SU-DHL-6 (cell line): ENCODE measurements at regions not wholly inside any gene's neighbourhood (a gene's known extent, or its start where the extent isn't known, plus 50 kb on each side); places are given as distances from the start of the nearest gene placed in this dataset.

Source experiments
- H2AFZ ChIP-seq: fragments of 200-600 bp; sonication (generic); 2 replicates; pipeline ENCODE4 v1.6.1; 2014; ENCODE audit warnings: low read depth, mild to moderate bottlenecking, moderate library complexity, mixed read lengths, antibody characterized with exemption, low read length; ENCODE audit not compliant: severe bottlenecking
- H3F3A ChIP-seq: fragments of 200-600 bp; shearing (Covaris generic); 2 replicates; pipeline ENCODE4 v1.6.0; 2016; ENCODE audit warnings: antibody characterized with exemption, mild to moderate bottlenecking; ENCODE audit not compliant: insufficient read depth
- H3K27ac ChIP-seq: fragments of 200-600 bp; sonication (generic); 2 replicates; pipeline ENCODE4 v1.5.1; 2016; ENCODE audit warnings: low read depth, mild to moderate bottlenecking, low read length, moderate library complexity, mixed read lengths
- H3K27me3 ChIP-seq: fragments of 200-600 bp; sonication (generic), shearing (Covaris generic); 2 replicates; pipeline ENCODE4 v1.6.0; 2014; ENCODE audit warnings: mild to moderate bottlenecking, low read length
- H3K36me3 ChIP-seq: fragments of 200-600 bp; sonication (generic); 2 replicates; pipeline ENCODE4 v1.6.1; 2014; ENCODE audit warnings: mild to moderate bottlenecking, low read length, mixed read lengths
- H3K4me2 ChIP-seq: fragments of 300-600, 200-600 bp; shearing (Covaris generic), sonication (generic); 2 replicates; pipeline ENCODE4 v1.6.0; 2014; ENCODE audit warnings: low read length, low read depth, mild to moderate bottlenecking; ENCODE audit not compliant: poor library complexity, severe bottlenecking
- H3K4me3 ChIP-seq: fragments of 200-600 bp; sonication (generic); 2 replicates; pipeline ENCODE4 v1.5.1; 2014; ENCODE audit warnings: antibody characterized with exemption, low read length, mild to moderate bottlenecking, mixed read lengths; ENCODE audit not compliant: insufficient read depth, poor library complexity, severe bottlenecking
- H3K79me2 ChIP-seq: fragments of 200-600 bp; sonication (generic); 2 replicates; pipeline ENCODE4 v1.6.1; 2014; ENCODE audit warnings: mild to moderate bottlenecking, low read length, moderate library complexity; ENCODE audit not compliant: insufficient read depth
- H3K9ac ChIP-seq: fragments of 200-600 bp; sonication (generic); 2 replicates; pipeline ENCODE4 v1.7.0; 2014; ENCODE audit warnings: mild to moderate bottlenecking, low read length
- H3K9me2 ChIP-seq: fragments of 200-600 bp; sonication (generic); replicated peaks from 2 replicates; pipeline ENCODE4 v1.6.1; 2014; ENCODE audit warnings: low read length; ENCODE audit not compliant: insufficient read depth
- H3K9me3 ChIP-seq: fragments of 200-600 bp; sonication (generic); 2 replicates; pipeline ENCODE4 v1.6.1; 2014; ENCODE audit warnings: low read length, mixed read lengths; ENCODE audit not compliant: insufficient read depth
- H4K20me1 ChIP-seq: fragments of 200-600 bp; sonication (generic); 2 replicates; pipeline ENCODE4 v1.6.1; 2014; ENCODE audit warnings: low read depth, mild to moderate bottlenecking, antibody characterized with exemption, low read length, moderate library complexity, mixed read lengths
- CTCF ChIP-seq: fragments of 200-600 bp; sonication (generic); IDR thresholded peaks from one replicate; pipeline ENCODE4 v1.5.1; 2017; ENCODE audit warnings: antibody characterized with exemption, mild to moderate bottlenecking, low read length, moderate library complexity; ENCODE audit not compliant: insufficient read depth, poor library complexity, severe bottlenecking
- EZH2phosphoT487 ChIP-seq: fragments of 200-600 bp; sonication (generic), shearing (Covaris generic); conservative IDR thresholded peaks from 2 replicates; pipeline ENCODE4 v1.6.1; 2018; ENCODE audit warnings: mild to moderate bottlenecking, antibody characterized with exemption, low read length, moderate library complexity, mixed read lengths

- no peaks in the 10 kb centered on the region for H3K9me3 ChIP-seq
- H2AFZ ChIP-seq, result no peak overlapping the region
- H3F3A ChIP-seq, result no peaks in the 10 kb centered on the region
- H3K4me2 ChIP-seq, result no peak overlapping the region
- no peaks in the 10 kb centered on the region for H3K27me3 ChIP-seq
- TF ChIP-seq EZH2phosphoT487 (no peak), CTCF (no peak)
- no peaks in the 10 kb centered on the region for H3K9me2 ChIP-seq
- no peaks in the 10 kb centered on the region for H3K36me3 ChIP-seq
- no peak overlapping the region for H3K9ac ChIP-seq
- H3K4me3 ChIP-seq, result no peak overlapping the region
- no peak overlapping the region for H3K27ac ChIP-seq
- no peaks in the 10 kb centered on the region for H4K20me1 ChIP-seq
- H3K79me2 ChIP-seq, result no peaks in the 10 kb centered on the region
These were observed 162.8 kb downstream of the FOXL1 start for GRCh38 chr16:86740906-86741799.

DNA sequence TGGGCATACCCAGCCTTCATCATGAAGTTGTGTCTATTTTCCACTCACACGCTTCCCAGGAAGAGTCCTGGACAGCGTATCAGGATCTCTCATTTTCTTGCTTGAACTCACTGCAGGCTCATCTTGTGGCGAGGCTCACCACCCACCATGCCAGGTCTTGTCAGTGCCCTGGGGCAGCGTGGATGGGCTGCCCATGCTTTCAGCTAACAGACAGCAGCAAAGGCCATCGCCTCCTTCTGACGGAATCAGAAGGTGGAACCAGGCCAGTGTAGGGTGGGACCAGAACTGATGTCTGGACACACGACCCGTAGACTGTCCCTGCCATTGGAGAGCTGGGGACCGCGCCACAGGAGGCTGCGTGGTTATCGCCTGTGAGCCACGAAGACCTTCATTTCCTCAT, 169.4 kb downstream of the FOXL1 start:
- no peaks in the 10 kb centered on the region for H3K9me2 ChIP-seq
- no peaks in the 10 kb centered on the region for H3K79me2 ChIP-seq
- H4K20me1 ChIP-seq, result no peaks in the 10 kb centered on the region
- no peak overlapping the region for H2AFZ ChIP-seq
- H3K4me2 ChIP-seq, result no peak overlapping the region
- no peaks in the 10 kb centered on the region for H3K36me3 ChIP-seq
- H3K27me3 ChIP-seq, result no peaks in the 10 kb centered on the region
- no peak overlapping the region for H3K9ac ChIP-seq
- no peaks in the 10 kb centered on the region for H3F3A ChIP-seq
- H3K9me3 ChIP-seq, result no peaks in the 10 kb centered on the region
- no peak overlapping the region for H3K4me3 ChIP-seq
- no peak for TF ChIP-seq EZH2phosphoT487
- H3K27ac ChIP-seq, result no peak overlapping the region

DNA sequence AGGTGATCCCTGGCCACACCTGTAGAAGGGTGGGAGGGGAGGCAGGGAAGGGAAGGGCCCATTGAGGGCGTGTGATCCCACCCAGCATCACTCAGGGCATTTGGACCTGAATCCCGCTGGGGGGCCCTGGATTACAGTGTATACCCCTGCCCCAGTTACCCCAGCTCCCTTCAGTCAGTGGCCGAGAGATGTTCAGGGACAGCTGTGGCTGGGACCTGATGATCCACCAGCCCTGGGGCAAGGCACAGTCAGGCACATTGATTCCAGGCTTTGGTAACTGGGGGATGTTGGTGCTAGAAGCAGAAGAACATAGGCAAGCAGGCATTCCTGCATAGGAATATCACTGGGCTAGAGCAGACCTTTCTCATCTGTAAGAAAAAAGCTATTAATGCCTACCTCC, 170.3 kb downstream of the FOXL1 start:
- Histone ChIP-seq H2AFZ (no peak overlapping the region), H3K27ac (no peak overlapping the region), H3F3A (no peaks in the 10 kb centered on the region), H3K27me3 (no peaks in the 10 kb centered on the region), H3K9ac (no peak overlapping the region), H3K9me2 (no peaks in the 10 kb centered on the region), H3K9me3 (no peaks in the 10 kb centered on the region), H4K20me1 (no peaks in the 10 kb centered on the region), H3K79me2 (no peaks in the 10 kb centered on the region), H3K36me3 (no peaks in the 10 kb centered on the region), H3K4me2 (no peak overlapping the region), H3K4me3 (no peak overlapping the region)
- TF ChIP-seq CTCF, result no peak
